Anterior cingulate cortex (tissue), 58 donors: ENCODE measurements at regions not wholly inside any gene's neighbourhood (a gene's known extent, or its start where the extent isn't known, plus 50 kb on each side); places are given as distances from the start of the nearest gene placed in this dataset.

Experiments used
- DNase-seq, 58 donors: peaks; one replicate each; lab custom pipeline; 2025; lab: John Stamatoyannopoulos, UW

GRCh38 chr6:119921491-119922010 is 572.0 kb upstream of the MAN1A1 start:
- no peak for DNase-seq

GRCh38 chr6:119917186-119917585 is 567.6 kb upstream of the MAN1A1 start:
- no peak for DNase-seq

- DNase-seq: no peak
Measured at GRCh38 chr6:119915971-119916370, 566.4 kb upstream of the MAN1A1 start.

DNA sequence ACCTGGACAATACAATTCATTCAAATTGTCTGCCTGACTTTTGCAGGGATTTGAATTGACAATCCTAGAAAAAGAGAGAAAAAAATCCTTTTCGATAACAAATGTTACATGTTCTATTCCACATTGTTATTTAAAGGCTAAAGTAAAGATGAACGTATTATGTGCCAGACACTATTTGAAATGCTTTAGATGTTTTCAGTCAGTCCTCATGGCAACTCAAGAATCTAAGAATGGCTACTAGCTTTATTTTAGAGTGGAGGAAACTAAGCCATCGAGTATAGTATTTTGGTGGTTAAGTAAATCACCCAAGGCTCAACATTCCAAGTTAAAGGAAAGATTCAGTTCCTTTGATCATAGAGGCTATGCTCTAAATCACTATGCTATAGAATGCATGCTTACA is 558.6 kb upstream of the MAN1A1 start:
- DNase-seq: no peak

GRCh38 chr6:119902681-119903080 is 553.1 kb upstream of the MAN1A1 start:
- no peak for DNase-seq

- no peak for DNase-seq
Measured at GRCh38 chr6:119896806-119897205, 547.2 kb upstream of the MAN1A1 start.

- DNase-seq: no peak
Measured at GRCh38 chr6:119895626-119896025, 546.1 kb upstream of the MAN1A1 start.

GRCh38 chr6:119894811-119895210 is 545.2 kb upstream of the MAN1A1 start:
- DNase-seq: no peak

- no peak for DNase-seq
Measured at GRCh38 chr6:119891644-119892043, 542.1 kb upstream of the MAN1A1 start.

- DNase-seq: no peak
Measured at GRCh38 chr6:119891206-119891605, 541.6 kb upstream of the MAN1A1 start.

DNA sequence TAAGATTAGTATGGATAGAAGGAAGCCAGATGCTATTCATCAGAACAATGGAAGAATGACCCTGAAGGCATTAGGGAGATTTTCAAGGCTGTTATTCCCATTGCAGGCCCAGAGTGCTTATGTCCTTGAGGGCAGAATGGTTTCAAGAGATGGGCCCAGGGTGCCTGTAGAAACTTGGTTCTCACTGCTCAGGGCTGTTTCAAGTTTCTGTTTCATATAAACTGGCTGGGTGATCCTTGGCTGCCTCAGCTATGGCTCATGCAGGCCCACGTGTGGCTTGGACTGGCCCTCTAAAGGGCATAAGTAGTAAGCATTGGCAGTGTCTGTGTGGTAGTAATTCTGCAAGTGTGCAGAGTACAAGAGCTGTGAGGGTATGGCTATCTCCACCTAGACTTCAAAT is 540.9 kb upstream of the MAN1A1 start:
- DNase-seq: no peak

- DNase-seq: peak in 6 of 58 donors; percentile 1 to 12 (median 5)
Measured at GRCh38 chr6:119887666-119888065, 538.1 kb upstream of the MAN1A1 start.

DNA sequence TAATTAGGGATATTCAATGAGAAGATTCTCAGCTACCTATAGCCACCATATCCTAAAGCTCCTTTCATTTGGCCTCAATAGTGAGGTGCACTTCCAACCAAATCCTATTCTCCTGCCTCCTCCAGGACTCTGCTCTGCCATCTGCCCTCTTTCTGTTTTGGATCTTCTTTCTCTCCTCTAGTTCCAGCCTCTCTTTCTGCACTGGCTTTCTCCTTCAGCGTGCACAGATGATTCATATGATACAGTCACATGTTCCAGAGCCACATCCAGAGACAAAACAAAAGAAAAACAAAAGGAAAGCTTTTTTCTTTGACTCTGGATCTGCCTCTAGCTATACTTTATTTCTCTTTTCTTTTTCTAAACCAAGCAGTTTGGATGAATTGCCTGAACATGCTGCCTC is 531.9 kb upstream of the MAN1A1 start:
- no peak for DNase-seq

- no peak for DNase-seq
Measured at GRCh38 chr6:119880840-119881239, 531.3 kb upstream of the MAN1A1 start.

- DNase-seq: peak in 4 of 58 donors; percentile 0 to 35 (median 15)
Measured at GRCh38 chr6:119879731-119880130, 530.2 kb upstream of the MAN1A1 start.

- DNase-seq: no peak
Measured at GRCh38 chr6:119874381-119874780, 524.8 kb upstream of the MAN1A1 start.

DNA sequence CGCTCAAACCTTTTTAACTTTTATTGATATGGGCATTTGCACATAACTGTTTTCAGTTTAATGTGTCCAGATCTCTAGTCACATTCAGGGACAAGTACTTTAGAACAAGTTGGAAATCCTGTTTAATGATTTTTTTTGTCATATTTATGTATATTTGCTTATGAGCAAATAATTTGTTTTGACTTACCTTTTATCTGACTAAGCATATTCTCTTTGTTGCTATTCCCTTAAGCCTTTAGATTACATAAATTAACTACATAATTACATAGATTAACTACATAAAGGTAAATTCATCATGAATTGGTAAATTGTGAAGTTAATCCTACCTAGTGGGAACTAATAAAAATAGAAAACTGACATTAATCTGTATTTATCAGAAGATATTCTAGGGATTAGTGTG is 523.5 kb upstream of the MAN1A1 start:
- no peak for DNase-seq

DNA sequence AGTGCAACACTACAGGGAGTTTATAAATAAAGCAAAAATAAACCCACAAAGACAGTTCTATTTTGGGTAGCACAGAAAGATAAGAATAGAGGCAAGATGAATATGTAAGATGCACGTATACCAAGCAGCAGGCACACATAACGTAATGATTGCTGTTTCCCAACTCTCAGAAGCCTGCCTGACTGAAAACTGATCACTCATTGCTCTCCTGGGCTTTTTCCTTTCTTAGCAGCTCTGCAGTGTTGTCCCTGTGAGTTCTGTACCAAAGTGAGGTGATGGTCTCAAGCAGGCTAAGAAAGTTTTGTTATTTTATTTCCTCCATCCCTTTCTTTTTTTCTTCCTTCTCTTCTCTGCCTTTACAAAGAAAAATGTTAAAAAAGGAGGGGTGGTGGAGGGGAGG is 522.0 kb upstream of the MAN1A1 start:
- DNase-seq: no peak

GRCh38 chr6:119865466-119866350 is 516.1 kb upstream of the MAN1A1 start:
- DNase-seq: no peak

GRCh38 chr6:119862719-119863118 is 513.2 kb upstream of the MAN1A1 start:
- no peak for DNase-seq

- no peak for DNase-seq
Measured at GRCh38 chr6:119858901-119859300, 509.3 kb upstream of the MAN1A1 start.

GRCh38 chr6:119856136-119856535 is 506.6 kb upstream of the MAN1A1 start:
- DNase-seq: no peak
